ENCODE measurements at regions not wholly inside any gene's neighbourhood (a gene's known extent, or its start where the extent isn't known, plus 50 kb on each side); places are given as distances from the start of the nearest gene placed in this dataset.
"Not testable (repeated sequence)": the region's sequence is repeated elsewhere in the genome, so short reads cannot be mapped to it uniquely, and the experiment has no call there.

DNA sequence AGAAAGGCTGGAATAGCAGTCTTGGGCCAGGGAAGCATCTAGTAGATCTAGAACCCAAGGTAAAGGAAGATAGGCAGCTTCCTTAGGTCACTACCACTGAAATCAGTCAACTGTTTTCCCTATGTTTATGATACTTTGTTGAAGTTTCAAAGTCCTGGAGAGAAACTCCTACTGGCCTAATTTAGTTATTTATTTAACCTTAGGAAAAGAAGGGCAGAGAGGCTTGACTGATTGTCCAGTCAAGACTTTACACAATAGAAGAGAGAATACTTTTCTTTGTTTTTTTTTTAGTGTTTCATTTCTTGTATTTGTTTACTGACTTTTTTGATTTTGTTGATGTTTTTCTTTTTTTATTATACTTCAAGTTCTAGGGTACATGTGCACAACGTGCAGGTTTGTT, 138.9 kb upstream of the PHYHIPL start:
- no peaks in the 10 kb centered on the region for H3K27me3 ChIP-seq
- H3K9me3 ChIP-seq = no peaks in the 10 kb centered on the region
- no peaks in the 10 kb centered on the region for H3K36me3 ChIP-seq
- H3K4me1 ChIP-seq = no peaks in the 10 kb centered on the region
- 97% methylated on average over 1 of the region's 1 CpG for WGBS
- no peak for DNase-seq (ENCODE audit: low spot score in 2 of 2)
- TF ChIP-seq EP300 (IDR thresholded peaks at IDR 0.05) (no peak), POLR2A (IDR thresholded peaks at IDR 0.05) (no peak), POLR2AphosphoS5 (IDR thresholded peaks at IDR 0.05) (no peak)
- H3K4me3 ChIP-seq = no peak overlapping the region
- H3K27ac ChIP-seq = no peak overlapping the region

DNA sequence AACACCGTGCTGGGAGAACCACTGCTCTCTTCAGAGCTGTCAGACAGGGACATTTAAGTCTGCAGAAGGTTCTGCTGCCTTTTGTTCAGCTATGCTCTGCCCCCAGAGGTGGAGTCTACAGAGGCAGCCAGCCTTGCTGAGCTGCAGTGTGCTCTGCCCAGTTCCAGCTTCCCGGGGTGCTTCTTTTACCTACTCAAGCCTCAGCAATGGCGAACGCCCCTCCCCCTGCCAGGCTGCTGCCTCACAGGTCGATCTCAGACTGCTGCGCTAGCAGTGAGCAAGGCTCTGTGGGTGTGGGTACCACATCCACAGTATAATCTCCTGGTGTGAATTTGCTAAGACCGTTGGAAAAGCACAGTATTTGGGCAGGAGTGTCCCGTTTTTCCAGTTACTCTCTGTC, 133.1 kb upstream of the PHYHIPL start:
- H3K4me3 ChIP-seq = peak overlapping the region; percentile 10
- not testable (repeated sequence) for H3K27me3 ChIP-seq; DNase-seq (ENCODE audit: low spot score in 2 of 2); H3K9me3 ChIP-seq; H3K4me1 ChIP-seq; H3K36me3 ChIP-seq; H3K27ac ChIP-seq
- 100% methylated on average over 1 of the region's 8 CpGs for WGBS

DNA sequence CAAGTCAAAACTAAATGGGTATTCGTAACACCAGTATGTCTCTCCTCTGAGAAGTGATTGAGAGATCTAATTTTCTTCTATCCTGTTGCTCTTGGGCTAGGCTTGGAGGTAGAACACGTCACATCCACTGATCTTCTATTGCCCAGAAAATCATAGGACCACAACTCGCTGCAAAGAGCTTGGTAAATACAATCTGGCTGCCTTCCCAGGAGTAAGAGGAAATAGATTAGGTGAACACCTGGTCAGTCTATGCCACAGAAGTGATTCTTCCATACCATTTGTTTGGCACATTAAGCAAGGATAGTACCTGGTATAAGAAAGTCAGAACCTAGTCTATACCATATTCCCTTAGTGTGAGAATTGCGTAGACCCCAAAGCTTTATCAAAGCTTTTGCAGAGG, 129.3 kb upstream of the PHYHIPL start:
- no peaks in the 10 kb centered on the region for H3K27me3 ChIP-seq
- DNase-seq (ENCODE audit: low spot score in 2 of 2) = no peak
- WGBS = 73% methylated on average over 4 of the region's 4 CpGs
- no peak overlapping the region for H3K27ac ChIP-seq
- H3K9me3 ChIP-seq = no peaks in the 10 kb centered on the region
- H3K4me3 ChIP-seq = no peak overlapping the region
- H3K4me1 ChIP-seq = no peaks in the 10 kb centered on the region
- no peaks in the 10 kb centered on the region for H3K36me3 ChIP-seq
- no peak for TF ChIP-seq POLR2AphosphoS5 (IDR thresholded peaks at IDR 0.05)
- no peak for TF ChIP-seq EP300 (IDR thresholded peaks at IDR 0.05)
- no peak for TF ChIP-seq POLR2A (IDR thresholded peaks at IDR 0.05)
- TF ChIP-seq, protein P1, sequence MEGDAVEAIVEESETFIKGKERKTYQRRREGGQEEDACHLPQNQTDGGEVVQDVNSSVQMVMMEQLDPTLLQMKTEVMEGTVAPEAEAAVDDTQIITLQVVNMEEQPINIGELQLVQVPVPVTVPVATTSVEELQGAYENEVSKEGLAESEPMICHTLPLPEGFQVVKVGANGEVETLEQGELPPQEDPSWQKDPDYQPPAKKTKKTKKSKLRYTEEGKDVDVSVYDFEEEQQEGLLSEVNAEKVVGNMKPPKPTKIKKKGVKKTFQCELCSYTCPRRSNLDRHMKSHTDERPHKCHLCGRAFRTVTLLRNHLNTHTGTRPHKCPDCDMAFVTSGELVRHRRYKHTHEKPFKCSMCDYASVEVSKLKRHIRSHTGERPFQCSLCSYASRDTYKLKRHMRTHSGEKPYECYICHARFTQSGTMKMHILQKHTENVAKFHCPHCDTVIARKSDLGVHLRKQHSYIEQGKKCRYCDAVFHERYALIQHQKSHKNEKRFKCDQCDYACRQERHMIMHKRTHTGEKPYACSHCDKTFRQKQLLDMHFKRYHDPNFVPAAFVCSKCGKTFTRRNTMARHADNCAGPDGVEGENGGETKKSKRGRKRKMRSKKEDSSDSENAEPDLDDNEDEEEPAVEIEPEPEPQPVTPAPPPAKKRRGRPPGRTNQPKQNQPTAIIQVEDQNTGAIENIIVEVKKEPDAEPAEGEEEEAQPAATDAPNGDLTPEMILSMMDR (IDR thresholded peaks at IDR 0.05) = no peak

DNA sequence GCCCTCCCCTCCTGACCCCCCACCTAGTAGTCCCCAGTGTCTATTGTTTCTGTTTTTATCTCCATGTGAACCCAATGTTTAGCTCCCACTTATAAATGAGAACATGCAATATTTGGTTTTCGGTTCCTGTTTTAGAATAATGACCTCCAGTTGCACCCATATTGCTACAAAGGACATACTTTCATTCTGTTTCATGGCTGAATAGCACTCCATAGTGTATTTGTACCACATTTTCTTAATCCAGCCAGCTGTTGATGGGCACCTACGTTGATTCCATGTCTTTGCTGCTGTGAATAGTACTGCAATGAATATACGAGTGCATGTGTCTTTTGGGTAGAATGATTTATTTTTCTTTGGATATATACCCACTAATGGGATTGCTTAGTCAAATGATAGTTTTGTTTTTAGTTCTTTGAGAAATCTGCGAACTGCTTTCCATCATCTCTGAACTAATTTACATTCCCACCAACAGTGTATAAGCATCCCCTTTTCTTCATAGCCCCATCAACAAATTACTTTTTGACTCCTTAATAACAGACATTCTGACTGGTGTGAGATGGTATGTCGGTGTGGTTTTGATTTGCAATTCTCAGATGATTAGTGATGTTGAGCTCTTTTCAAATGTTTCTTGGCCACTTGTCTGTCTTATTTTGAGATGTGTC, 128.4 kb upstream of the PHYHIPL start:
- TF ChIP-seq, protein P1 (IDR thresholded peaks at IDR 0.05) = no peak
- 85% methylated on average over 5 of the region's 5 CpGs for WGBS
- no peak overlapping the region for H3K4me3 ChIP-seq
- no peaks in the 10 kb centered on the region for H3K9me3 ChIP-seq
- no peaks in the 10 kb centered on the region for H3K36me3 ChIP-seq
- H3K27me3 ChIP-seq = no peaks in the 10 kb centered on the region
- H3K4me1 ChIP-seq = no peaks in the 10 kb centered on the region
- DNase-seq (ENCODE audit: low spot score in 2 of 2) = no peak
- H3K27ac ChIP-seq = no peak overlapping the region

DNA sequence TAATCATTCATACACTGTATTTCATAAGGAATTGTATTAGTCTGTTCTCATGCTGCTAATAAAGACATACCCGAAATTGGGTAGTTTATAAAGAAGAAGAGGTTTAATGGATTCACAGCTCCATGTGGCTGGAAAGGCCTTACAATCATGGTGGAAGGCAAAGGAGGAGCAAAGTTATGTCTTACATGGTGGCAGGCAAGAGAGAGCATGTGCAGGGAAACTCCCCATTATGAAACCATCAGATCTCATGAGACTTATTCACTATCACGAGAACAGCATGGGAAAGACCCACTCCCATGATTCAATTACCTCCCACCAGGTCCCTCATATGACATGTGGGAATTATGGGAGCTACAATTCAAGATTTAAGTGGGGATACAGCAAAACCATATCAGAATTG, 122.9 kb upstream of the PHYHIPL start:
- H3K27me3 ChIP-seq; DNase-seq (ENCODE audit: low spot score in 2 of 2); H3K9me3 ChIP-seq; H3K4me1 ChIP-seq; H3K36me3 ChIP-seq; H3K27ac ChIP-seq; H3K4me3 ChIP-seq: not testable (repeated sequence)
- 77% methylated on average over 2 of the region's 2 CpGs for WGBS

DNA sequence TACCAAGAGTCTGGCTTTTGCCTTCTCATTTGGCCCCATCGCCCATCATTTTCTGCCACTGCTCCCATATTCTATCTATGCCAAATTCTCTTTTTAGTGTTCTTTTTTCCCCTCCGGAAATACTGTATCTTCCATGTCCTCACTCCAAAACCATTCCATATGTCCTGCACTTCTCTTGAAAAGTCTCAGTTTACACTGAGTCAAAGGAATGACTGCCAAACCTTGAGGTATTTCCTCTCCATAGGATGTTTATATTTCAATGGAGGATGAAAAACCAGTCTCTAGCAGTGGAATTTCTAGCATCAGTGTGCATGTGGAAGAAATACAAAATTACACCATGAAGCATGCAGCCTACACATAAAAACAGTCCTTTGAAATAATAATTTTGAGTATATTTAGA, 121.4 kb upstream of the PHYHIPL start:
- DNase-seq (ENCODE audit: low spot score in 2 of 2) = no peak
- no peaks in the 10 kb centered on the region for H3K4me1 ChIP-seq
- H3K4me3 ChIP-seq = no peak overlapping the region
- no peaks in the 10 kb centered on the region for H3K27me3 ChIP-seq
- H3K27ac ChIP-seq = no peak overlapping the region
- no peaks in the 10 kb centered on the region for H3K36me3 ChIP-seq
- 79% methylated on average over 2 of the region's 2 CpGs for WGBS
- H3K9me3 ChIP-seq = no peaks in the 10 kb centered on the region
- TF ChIP-seq POLR2AphosphoS5 (IDR thresholded peaks at IDR 0.05) = no peak
- TF ChIP-seq, protein P1 (IDR thresholded peaks at IDR 0.05) = no peak

DNA sequence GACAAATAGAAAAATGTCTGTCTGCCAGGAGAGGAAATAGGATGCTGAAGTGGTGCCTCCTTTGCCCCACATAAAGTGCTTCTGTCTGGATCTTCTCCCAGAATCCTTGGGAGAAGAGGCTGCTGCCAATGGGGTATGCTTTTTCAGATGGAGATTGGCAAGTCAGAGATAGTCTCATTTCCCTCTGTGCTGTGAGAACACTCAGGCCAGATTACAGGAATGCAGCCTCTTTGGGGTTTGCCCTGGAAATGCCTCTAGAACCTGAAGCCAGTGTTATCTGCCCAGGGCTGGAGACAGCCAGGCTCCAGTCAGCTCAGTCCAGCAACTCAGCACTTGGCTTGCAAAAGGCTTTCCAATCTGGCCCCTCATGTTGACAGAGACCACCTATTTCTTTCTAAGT, 119.1 kb upstream of the PHYHIPL start:
- TF ChIP-seq, protein P1 (IDR thresholded peaks at IDR 0.05) = no peak
- TF ChIP-seq POLR2AphosphoS5 (IDR thresholded peaks at IDR 0.05) = no peak
- TF ChIP-seq POLR2A (IDR thresholded peaks at IDR 0.05) = no peak
- no peak for TF ChIP-seq EP300 (IDR thresholded peaks at IDR 0.05)
- Histone ChIP-seq H3K27me3 (no peaks in the 10 kb centered on the region), H3K27ac (no peak overlapping the region), H3K36me3 (no peaks in the 10 kb centered on the region), H3K4me1 (no peaks in the 10 kb centered on the region), H3K9me3 (no peaks in the 10 kb centered on the region), H3K4me3 (no peak overlapping the region)
- no peak for DNase-seq (ENCODE audit: low spot score in 2 of 2)

All from suprapubic skin (tissue), 4 donors.